ENCODE measurements at regions not wholly inside any gene's neighbourhood (a gene's known extent, or its start where the extent isn't known, plus 50 kb on each side); places are given as distances from the start of the nearest gene placed in this dataset.

GRCh38 chr7:47690902-47691558, 109.1 kb upstream of the TNS3 start:
- peak; percentile 93 for FAIRE-seq

DNA sequence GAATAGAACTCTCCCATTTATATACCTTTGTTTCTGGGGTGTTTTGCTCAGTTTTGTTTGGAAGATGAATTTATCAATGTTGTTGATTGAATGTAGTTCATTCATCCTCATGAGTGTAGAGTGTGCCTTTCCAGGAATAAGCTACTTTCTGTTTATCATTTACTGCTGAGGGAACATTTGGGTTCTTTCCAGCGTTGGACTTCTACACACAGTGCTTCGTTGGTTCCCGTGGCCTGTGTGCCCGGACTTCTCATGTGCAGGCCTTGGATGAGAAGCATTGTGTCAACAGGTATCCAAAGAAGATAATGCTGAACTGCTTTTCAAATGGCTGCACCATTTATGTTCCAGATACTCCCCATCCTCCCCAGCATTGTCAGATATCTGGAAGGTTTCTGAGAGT, 107.6 kb upstream of the TNS3 start:
- no peak for FAIRE-seq

- no peak for FAIRE-seq
These were observed 106.6 kb upstream of the TNS3 start for GRCh38 chr7:47688311-47689100.

GRCh38 chr7:47685712-47686376, 103.9 kb upstream of the TNS3 start:
- no peak for FAIRE-seq

GRCh38 chr7:47685151-47685550, 103.2 kb upstream of the TNS3 start:
- FAIRE-seq: no peak

DNA sequence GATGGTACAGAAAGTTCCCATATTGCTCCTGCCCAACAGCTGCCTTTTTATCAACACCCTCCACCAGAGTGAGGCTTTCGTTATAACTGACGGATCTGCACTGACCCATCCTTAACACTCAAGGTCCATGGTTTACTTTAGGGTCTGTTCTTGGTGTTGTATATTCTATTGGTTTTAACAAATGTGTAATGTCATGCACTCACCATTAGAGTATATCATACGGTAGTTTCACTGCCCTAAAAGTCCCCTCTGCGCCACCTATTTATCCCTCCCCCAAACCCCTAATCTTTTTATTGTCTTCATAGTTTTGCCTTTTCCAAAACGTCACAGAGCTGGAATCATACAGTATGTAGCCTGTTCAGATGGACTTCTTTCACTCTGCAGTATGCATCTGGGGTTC, 102.8 kb upstream of the TNS3 start:
- FAIRE-seq: no peak

DNA sequence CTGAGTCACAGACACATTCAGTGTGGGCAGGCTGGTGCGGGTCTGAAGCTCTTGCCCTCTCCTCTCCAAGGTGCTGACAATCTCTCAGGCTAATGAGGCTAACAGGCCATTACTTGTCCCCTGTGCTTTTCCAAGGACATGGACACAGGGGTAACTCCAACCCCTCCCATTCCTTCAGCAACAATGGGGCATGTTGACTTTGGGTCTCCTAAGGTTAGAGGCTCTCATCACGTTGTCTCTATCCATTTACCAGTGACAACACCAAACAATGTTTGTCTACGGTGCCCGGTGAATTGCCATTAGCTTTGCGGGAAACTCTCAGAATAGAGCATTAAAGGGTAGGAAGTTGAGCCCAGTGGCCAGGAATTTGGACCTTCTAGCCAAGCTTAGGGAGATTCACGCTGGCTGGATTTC, 101.6 kb upstream of the TNS3 start:
- no peak for FAIRE-seq

- FAIRE-seq: no peak
These were observed 101.0 kb upstream of the TNS3 start for GRCh38 chr7:47682874-47683273.

GRCh38 chr7:47681249-47681810, 99.4 kb upstream of the TNS3 start:
- FAIRE-seq: no peak

DNA sequence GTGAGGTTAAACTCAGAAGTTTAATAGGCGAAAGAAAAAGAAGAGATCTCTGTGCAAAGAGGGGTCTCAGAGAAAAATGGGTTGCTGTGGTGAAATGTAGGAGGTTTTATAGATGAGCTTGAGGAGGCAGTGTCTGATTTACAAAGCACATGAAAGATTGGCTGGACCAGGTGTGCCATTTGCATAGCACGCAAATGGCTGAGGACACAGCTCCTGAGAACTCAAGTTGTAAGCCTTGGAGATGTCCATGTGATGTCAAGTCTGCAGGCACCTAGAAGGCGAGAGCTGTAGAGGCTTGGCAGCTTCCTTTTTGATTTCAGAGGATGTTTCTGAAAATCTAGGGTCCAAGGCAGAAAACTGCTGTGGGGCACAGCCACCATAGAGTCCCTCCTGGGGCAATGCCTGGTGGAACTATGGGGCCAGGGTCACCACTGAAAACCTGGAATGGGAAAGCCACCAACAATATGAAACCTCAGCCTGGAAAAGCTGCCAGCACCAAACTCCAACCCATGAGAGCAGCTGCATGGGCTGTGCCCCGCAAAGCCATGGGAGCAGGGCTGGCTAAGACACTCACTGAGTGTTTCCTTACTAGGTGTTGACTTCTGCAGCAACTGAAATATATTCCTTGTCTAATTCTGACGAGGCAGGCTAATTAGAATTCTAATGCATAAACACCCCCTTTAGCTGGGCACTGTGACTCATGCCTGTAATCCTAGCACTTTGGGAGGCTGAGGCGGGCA, 96.9 kb upstream of the TNS3 start:
- FAIRE-seq: no peak

DNA sequence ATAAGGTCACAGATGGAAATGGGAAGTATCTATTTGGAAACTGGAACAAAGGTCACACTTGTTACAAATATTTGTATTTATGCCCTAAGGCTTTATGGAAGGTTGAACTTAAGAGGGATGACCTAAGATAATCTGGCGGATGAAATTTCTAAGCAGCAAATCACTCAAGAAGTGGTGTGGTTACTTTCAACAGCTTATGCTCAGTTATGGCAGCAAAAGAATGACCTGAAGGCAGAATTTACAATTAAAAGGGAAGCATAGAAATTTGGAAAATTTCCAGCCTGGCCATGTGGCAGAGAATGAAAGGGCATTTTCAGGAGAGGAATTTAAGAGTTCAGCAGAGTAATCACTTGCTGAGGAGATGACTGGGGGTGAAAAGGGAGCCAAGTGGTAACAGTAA, 95.8 kb upstream of the TNS3 start:
- FAIRE-seq: no peak

- FAIRE-seq: no peak
These were observed 95.2 kb upstream of the TNS3 start for GRCh38 chr7:47677093-47677492.

GRCh38 chr7:47672977-47673381, 91.1 kb upstream of the TNS3 start:
- no peak for FAIRE-seq

DNA sequence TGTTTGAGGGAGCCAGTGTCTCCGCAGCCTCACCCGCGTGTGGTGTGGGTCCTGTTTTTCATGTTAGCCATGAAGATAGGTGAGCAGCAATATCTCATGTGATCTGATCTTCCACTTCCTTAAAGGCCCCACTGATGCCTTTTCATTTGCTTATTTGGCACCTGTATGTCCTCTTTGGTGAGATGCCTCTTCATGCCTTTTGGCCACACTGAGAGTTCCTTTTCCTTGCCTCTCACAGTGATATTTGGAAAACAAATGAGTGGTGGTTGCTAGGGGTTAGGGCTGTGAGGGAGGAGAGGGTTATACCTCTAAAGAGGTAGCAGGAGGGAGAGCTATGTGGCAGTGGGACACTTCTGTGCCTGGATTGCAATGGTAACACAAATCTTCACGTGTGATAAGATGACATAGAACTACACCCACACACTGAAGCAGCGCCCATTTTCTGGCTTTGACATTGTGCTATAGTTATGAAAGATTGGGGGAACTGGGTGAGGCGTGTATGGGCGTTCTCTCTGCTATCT, 90.4 kb upstream of the TNS3 start:
- FAIRE-seq: no peak

GRCh38 chr7:47671358-47671757, 89.4 kb upstream of the TNS3 start:
- no peak for FAIRE-seq

- no peak for FAIRE-seq
These were observed 88.8 kb upstream of the TNS3 start for GRCh38 chr7:47670729-47671128.

GRCh38 chr7:47669901-47670384, 88.0 kb upstream of the TNS3 start:
- FAIRE-seq: no peak

GRCh38 chr7:47669178-47669891, 87.4 kb upstream of the TNS3 start:
- FAIRE-seq: no peak

GRCh38 chr7:47666164-47666862, 84.4 kb upstream of the TNS3 start:
- no peak for FAIRE-seq

GRCh38 chr7:47664650-47665195, 82.8 kb upstream of the TNS3 start:
- FAIRE-seq: no peak

GRCh38 chr7:47663851-47664250, 81.9 kb upstream of the TNS3 start:
- no peak for FAIRE-seq

Data from endometrium (tissue), 2 donors.